OCI-LY7 (cell line): ENCODE measurements at regions not wholly inside any gene's neighbourhood (a gene's known extent, or its start where the extent isn't known, plus 50 kb on each side); places are given as distances from the start of the nearest gene placed in this dataset.

Experiments used
- BruUV-seq: library from RNA; stranded (reverse); fragments of 400-500 nt; replicated peaks from 2 replicates; lab custom pipeline; 2021; lab: Mats Ljungman, UMichigan
- CTCF ChIA-PET: fragments of 300-600 bp; sonication (Branson Sonifier 250); formaldehyde crosslinking; loops from one replicate; lab custom pipeline; 2022; ENCODE audit warnings: antibody characterized with exemption; ENCODE audit not compliant: unreplicated experiment; lab: Charles Lee
- POLR2A ChIA-PET: fragments of 300-600 bp; sonication (Branson Sonifier 250); formaldehyde crosslinking; loops from one replicate; lab custom pipeline; 2022; ENCODE audit warnings: antibody characterized with exemption; lab: Charles Lee
- DNase-seq: peaks from one replicate; pipeline ENCODE4 v3.0.0-alpha.2; 2015; ENCODE audit warnings: low spot score
- H2AFZ ChIP-seq: fragments of 200-600 bp; sonication (generic), shearing (Covaris generic); 2 replicates; pipeline ENCODE4 v1.6.1; 2014; ENCODE audit warnings: mild to moderate bottlenecking, antibody characterized with exemption, low read length, moderate library complexity
- H3K27ac ChIP-seq: fragments of 200-600 bp; sonication (generic); 2 replicates; pipeline ENCODE4 v1.5.1; 2014; ENCODE audit warnings: mixed run types, low read depth, mild to moderate bottlenecking, moderate library complexity, low read length, inconsistent platforms; ENCODE audit not compliant: poor library complexity, severe bottlenecking
- H3K36me3 ChIP-seq: fragments of 200-600 bp; sonication (generic); 2 replicates; pipeline ENCODE4 v1.6.1; 2014; ENCODE audit warnings: mild to moderate bottlenecking, antibody characterized with exemption, low read length, moderate library complexity, mixed read lengths; ENCODE audit not compliant: insufficient read depth
- H3K4me1 ChIP-seq: fragments of 200-600 bp; sonication (generic); 2 replicates; pipeline ENCODE4 v1.5.1; 2014; ENCODE audit warnings: mild to moderate bottlenecking, low read length; ENCODE audit not compliant: insufficient read depth, poor library complexity, severe bottlenecking
- H3K4me2 ChIP-seq: fragments of 200-600 bp; sonication (generic); 2 replicates; pipeline ENCODE4 v1.6.1; 2014; ENCODE audit warnings: mild to moderate bottlenecking, low read length
- H3K4me3 ChIP-seq: fragments of 200-600 bp; sonication (generic); 2 replicates; pipeline ENCODE4 v1.5.1; 2014; ENCODE audit warnings: mild to moderate bottlenecking, low read depth, low read length; ENCODE audit not compliant: poor library complexity, severe bottlenecking
- H3K79me2 ChIP-seq: fragments of 200-600 bp; sonication (generic); 2 replicates; pipeline ENCODE4 v1.6.1; 2016; ENCODE audit warnings: low read depth, mild to moderate bottlenecking, low read length, moderate library complexity, mixed read lengths; ENCODE audit not compliant: insufficient read depth
- H3K9me2 ChIP-seq: fragments of 200-600 bp; sonication (generic); 2 replicates; pipeline ENCODE4 v1.6.1; 2016; ENCODE audit warnings: mild to moderate bottlenecking, low read length, mixed read lengths; ENCODE audit not compliant: insufficient read depth
- H3K9me3 ChIP-seq: fragments of 200-600 bp; sonication (generic); 2 replicates; pipeline ENCODE4 v1.6.1; 2014; ENCODE audit warnings: mild to moderate bottlenecking, mixed run types, low read length, mixed read lengths
- H4K20me1 ChIP-seq: fragments of 200-600 bp; sonication (generic); 2 replicates; pipeline ENCODE4 v1.6.1; 2014; ENCODE audit warnings: mild to moderate bottlenecking, antibody characterized with exemption, low read length, moderate library complexity, mixed read lengths; ENCODE audit not compliant: insufficient read depth
- EZH2phosphoT487 ChIP-seq: fragments of 200-600 bp; sonication (generic); IDR thresholded peaks from 2 replicates; pipeline ENCODE4 v1.6.1; 2018; ENCODE audit warnings: low read depth, borderline replicate concordance, mild to moderate bottlenecking, mixed run types, antibody characterized with exemption, low read length, moderate library complexity, mixed read lengths
- intact Hi-C: fragments of 100-400 bp; cut with micrococcal nuclease; formaldehyde crosslinking; loops from one replicate; pipeline ENCODE4 v1.10.0; 2022; ENCODE audit not compliant: unreplicated experiment
- TF ChIP-seq, protein P1 (sequence below): fragments of 200-600 bp; sonication (generic); conservative IDR thresholded peaks from 2 replicates; pipeline ENCODE4 v1.5.1; 2014; ENCODE audit warnings: mild to moderate bottlenecking, antibody characterized with exemption, low read length, moderate library complexity, mixed read lengths

DNA sequence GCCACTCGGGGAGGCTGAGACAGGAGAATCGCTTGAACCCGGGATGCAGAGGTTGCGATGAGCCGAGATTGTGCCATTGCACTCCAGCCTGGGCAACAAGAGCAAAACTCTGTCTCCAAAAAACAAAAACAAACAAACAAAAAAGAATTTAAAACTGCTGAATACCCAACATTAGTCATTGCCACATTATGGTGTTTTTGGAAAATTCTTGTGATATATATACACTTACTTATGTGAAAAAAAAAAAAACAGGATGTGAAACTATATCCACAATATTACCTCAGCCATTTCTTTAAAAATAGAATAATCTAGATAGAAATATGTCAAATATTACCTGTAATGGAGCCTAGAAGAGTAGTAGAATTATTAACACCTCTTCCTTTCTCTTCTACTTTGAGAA is 288.3 kb upstream of the FN1 start:
- intact Hi-C loops: no loop called here
- no peaks in the 10 kb centered on the region for H3K4me1 ChIP-seq
- no peaks in the 10 kb centered on the region for H3K9me2 ChIP-seq
- H2AFZ ChIP-seq: no peak overlapping the region
- H3K9me3 ChIP-seq: no peaks in the 10 kb centered on the region
- CTCF ChIA-PET: no interaction called here
- H3K4me2 ChIP-seq: no peak overlapping the region
- no peaks in the 10 kb centered on the region for H3K36me3 ChIP-seq
- POLR2A ChIA-PET: interaction anchor here (0.6 kb wide), 1 partner anchor 11 kb away, joined by 4 read pairs; no protein-coding TSS in a partner anchor
- TF ChIP-seq, protein P1, sequence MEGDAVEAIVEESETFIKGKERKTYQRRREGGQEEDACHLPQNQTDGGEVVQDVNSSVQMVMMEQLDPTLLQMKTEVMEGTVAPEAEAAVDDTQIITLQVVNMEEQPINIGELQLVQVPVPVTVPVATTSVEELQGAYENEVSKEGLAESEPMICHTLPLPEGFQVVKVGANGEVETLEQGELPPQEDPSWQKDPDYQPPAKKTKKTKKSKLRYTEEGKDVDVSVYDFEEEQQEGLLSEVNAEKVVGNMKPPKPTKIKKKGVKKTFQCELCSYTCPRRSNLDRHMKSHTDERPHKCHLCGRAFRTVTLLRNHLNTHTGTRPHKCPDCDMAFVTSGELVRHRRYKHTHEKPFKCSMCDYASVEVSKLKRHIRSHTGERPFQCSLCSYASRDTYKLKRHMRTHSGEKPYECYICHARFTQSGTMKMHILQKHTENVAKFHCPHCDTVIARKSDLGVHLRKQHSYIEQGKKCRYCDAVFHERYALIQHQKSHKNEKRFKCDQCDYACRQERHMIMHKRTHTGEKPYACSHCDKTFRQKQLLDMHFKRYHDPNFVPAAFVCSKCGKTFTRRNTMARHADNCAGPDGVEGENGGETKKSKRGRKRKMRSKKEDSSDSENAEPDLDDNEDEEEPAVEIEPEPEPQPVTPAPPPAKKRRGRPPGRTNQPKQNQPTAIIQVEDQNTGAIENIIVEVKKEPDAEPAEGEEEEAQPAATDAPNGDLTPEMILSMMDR: no peak
- no peak for TF ChIP-seq EZH2phosphoT487
- no peak overlapping the region for H3K27ac ChIP-seq
- H3K79me2 ChIP-seq: no peaks in the 10 kb centered on the region
- BruUV-seq: no TSS peak
- H4K20me1 ChIP-seq: no peaks in the 10 kb centered on the region
- no peak overlapping the region for H3K4me3 ChIP-seq
- DNase-seq: no peak

DNA sequence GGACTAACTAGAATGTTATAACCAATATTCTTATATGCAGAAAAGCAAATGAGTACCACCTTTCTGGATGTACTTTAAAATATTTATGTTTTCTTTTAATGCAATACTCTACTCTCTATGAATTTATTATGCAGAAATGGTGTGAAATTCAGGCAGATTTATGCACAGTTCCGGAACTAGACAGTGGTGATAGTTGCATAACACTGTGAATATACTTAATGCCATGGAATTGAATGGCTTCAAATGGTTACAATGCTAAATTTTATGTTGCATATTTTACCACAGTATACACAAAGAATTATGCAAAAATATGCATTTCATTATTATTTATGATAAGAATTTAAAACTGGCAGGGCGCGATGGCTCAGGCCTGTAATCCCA is 287.8 kb upstream of the FN1 start:
- Histone ChIP-seq H3K4me1 (no peaks in the 10 kb centered on the region), H3K4me3 (no peak overlapping the region), H3K27ac (no peak overlapping the region), H3K79me2 (no peaks in the 10 kb centered on the region), H3K9me3 (no peaks in the 10 kb centered on the region), H2AFZ (no peak overlapping the region), H4K20me1 (no peaks in the 10 kb centered on the region), H3K36me3 (no peaks in the 10 kb centered on the region), H3K4me2 (no peak overlapping the region), H3K9me2 (no peaks in the 10 kb centered on the region)
- intact Hi-C loops: no loop called here
- no peak for DNase-seq
- TF ChIP-seq, protein P1: no peak
- TF ChIP-seq EZH2phosphoT487: no peak
- ChIA-PET CTCF (no interaction called here), POLR2A (interaction anchor here (0.6 kb wide), 1 partner anchor 709 kb away, joined by 3 read pairs; no protein-coding TSS in a partner anchor)
- no TSS peak for BruUV-seq

DNA sequence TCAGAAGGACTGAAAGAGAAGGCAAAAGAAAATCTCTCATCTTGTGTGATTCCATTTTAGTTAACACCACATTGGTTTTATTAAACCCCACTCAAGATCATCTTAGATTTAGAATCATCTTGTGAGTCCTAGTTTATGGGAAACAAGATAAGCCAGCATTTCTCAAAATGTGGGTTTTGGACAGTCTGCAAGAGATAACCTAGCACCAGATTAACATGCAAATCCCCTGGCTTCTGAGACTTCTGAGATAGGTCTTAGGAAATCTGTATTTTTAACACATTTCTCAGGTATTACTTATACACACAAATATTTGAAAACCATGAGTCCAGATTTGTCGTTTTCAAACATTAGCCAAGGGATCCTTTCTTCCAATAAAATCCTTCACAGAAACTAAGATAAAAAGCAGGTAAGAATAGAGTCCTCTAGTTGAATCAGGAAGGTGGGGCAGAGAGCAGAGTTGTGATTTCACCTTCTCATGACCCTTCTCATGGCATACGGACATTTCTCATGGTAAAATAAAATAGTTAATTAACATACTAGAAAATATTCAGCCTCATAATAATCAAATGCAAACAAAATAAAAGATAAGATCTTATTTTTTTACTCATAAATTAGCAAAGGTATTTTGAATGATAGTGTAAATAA is 287.2 kb upstream of the FN1 start:
- BruUV-seq: no TSS peak
- no peak overlapping the region for H2AFZ ChIP-seq
- no peaks in the 10 kb centered on the region for H3K4me1 ChIP-seq
- no peak for TF ChIP-seq EZH2phosphoT487
- TF ChIP-seq, protein P1: no peak
- ChIA-PET POLR2A (interaction anchor here (0.6 to 0.7 kb wide), 2 partner anchors 38 to 708 kb away, joined by 3 read pairs; no protein-coding TSS in a partner anchor), CTCF (no interaction called here)
- H3K9me2 ChIP-seq: no peaks in the 10 kb centered on the region
- intact Hi-C loops: no loop called here
- H3K36me3 ChIP-seq: no peaks in the 10 kb centered on the region
- no peaks in the 10 kb centered on the region for H3K9me3 ChIP-seq
- no peak for DNase-seq
- H3K4me2 ChIP-seq: no peak overlapping the region
- H4K20me1 ChIP-seq: no peaks in the 10 kb centered on the region
- no peak overlapping the region for H3K27ac ChIP-seq
- H3K4me3 ChIP-seq: no peak overlapping the region
- no peaks in the 10 kb centered on the region for H3K79me2 ChIP-seq
